ENCODE measurements at regions not wholly inside any gene's neighbourhood (a gene's known extent, or its start where the extent isn't known, plus 50 kb on each side); places are given as distances from the start of the nearest gene placed in this dataset.

DNA sequence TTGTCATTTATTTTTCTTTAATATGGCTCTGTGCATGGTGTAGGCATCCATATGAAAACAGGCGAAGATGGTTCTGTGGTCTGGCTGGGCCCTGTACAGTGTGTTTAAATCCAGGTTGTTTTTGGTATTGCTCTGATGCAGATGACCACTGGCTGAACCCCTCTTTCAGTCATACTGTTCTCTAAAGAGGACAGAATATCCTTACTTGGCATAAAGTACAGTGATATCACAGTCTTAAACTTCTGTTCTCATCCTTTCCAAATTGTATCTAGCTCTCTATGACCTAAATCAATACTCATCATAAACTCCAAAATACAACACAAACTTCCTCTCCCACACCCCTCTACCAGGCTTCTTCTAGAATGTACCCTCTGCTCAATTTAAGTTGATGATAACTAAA is 252.7 kb upstream of the FAR2 start:
- ChIA-PET CTCF (no interaction called here), POLR2A (no interaction called here)
- Histone ChIP-seq H3K27ac (ENCODE audit: extremely low read depth, low read depth, low read length) (no peak overlapping the region), H3K9me3 (ENCODE audit: control insufficient read depth, insufficient read depth, low read depth, low read length) (no peaks in the 10 kb centered on the region; the same call in 1 of the 2 replicates), H3K4me1 (ENCODE audit: control insufficient read depth, insufficient read depth, low read length) (no peaks in the 10 kb centered on the region), H3K4me3 (ENCODE audit: low read depth, low read length) (no peak overlapping the region), H3K36me3 (ENCODE audit: control insufficient read depth in 2 of 2, insufficient read depth in 1 of 2, low read length in 2 of 2) (no peaks in the 10 kb centered on the region)
- TF ChIP-seq ZFP41 (tag by site-specific recombination; IDR thresholded peaks at IDR 0.05; ENCODE audit: borderline replicate concordance) (no peak), ZBTB17 (tag by site-specific recombination; IDR thresholded peaks at IDR 0.05) (no peak), ZNF555 (tag by site-specific recombination; conservative IDR thresholded peaks at IDR 0.05) (no peak), ZNF549 (tag by site-specific recombination; IDR thresholded peaks at IDR 0.05) (no peak), GLI2 (tag by site-specific recombination; IDR thresholded peaks at IDR 0.05; ENCODE audit: borderline replicate concordance, low read depth) (no peak), ZNF2 (tag by site-specific recombination; IDR thresholded peaks at IDR 0.05) (no peak), ZNF571 (tag by site-specific recombination; IDR thresholded peaks at IDR 0.05) (no peak), ZNF544 (tag by site-specific recombination; IDR thresholded peaks at IDR 0.05) (no peak), ZNF654 (tag by site-specific recombination; IDR thresholded peaks at IDR 0.05; ENCODE audit: low read depth) (no peak), ZNF585B (tag by site-specific recombination; IDR thresholded peaks at IDR 0.05) (no peak), ZXDB (tag by site-specific recombination; IDR thresholded peaks at IDR 0.05) (no peak), ZNF146 (tag by site-specific recombination; IDR thresholded peaks at IDR 0.05) (no peak), OVOL3 (tag by site-specific recombination; IDR thresholded peaks at IDR 0.05) (no peak)
- TF ChIP-seq, protein P1, sequence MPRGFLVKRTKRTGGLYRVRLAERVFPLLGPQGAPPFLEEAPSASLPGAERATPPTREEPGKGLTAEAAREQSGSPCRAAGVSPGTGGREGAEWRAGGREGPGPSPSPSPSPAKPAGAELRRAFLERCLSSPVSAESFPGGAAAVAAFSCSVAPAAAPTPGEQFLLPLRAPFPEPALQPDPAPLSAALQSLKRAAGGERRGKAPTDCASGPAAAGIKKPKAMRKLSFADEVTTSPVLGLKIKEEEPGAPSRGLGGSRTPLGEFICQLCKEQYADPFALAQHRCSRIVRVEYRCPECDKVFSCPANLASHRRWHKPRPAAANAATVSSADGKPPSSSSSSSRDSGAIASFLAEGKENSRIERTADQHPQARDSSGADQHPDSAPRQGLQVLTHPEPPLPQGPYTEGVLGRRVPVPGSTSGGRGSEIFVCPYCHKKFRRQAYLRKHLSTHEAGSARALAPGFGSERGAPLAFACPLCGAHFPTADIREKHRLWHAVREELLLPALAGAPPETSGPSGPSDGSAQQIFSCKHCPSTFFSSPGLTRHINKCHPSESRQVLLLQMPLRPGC (tag by site-specific recombination; IDR thresholded peaks at IDR 0.05): no peak
- TF ChIP-seq, protein P2, sequence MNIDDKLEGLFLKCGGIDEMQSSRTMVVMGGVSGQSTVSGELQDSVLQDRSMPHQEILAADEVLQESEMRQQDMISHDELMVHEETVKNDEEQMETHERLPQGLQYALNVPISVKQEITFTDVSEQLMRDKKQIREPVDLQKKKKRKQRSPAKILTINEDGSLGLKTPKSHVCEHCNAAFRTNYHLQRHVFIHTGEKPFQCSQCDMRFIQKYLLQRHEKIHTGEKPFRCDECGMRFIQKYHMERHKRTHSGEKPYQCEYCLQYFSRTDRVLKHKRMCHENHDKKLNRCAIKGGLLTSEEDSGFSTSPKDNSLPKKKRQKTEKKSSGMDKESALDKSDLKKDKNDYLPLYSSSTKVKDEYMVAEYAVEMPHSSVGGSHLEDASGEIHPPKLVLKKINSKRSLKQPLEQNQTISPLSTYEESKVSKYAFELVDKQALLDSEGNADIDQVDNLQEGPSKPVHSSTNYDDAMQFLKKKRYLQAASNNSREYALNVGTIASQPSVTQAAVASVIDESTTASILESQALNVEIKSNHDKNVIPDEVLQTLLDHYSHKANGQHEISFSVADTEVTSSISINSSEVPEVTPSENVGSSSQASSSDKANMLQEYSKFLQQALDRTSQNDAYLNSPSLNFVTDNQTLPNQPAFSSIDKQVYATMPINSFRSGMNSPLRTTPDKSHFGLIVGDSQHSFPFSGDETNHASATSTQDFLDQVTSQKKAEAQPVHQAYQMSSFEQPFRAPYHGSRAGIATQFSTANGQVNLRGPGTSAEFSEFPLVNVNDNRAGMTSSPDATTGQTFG (tag by site-specific recombination; IDR thresholded peaks at IDR 0.05; ENCODE audit: borderline replicate concordance): no peak
- TF ChIP-seq, protein P3, sequence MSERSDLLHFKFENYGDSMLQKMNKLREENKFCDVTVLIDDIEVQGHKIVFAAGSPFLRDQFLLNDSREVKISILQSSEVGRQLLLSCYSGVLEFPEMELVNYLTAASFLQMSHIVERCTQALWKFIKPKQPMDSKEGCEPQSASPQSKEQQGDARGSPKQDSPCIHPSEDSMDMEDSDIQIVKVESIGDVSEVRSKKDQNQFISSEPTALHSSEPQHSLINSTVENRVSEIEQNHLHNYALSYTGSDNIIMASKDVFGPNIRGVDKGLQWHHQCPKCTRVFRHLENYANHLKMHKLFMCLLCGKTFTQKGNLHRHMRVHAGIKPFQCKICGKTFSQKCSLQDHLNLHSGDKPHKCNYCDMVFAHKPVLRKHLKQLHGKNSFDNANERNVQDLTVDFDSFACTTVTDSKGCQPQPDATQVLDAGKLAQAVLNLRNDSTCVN (tag by site-specific recombination; optimal IDR thresholded peaks at IDR 0.05): no peak

DNA sequence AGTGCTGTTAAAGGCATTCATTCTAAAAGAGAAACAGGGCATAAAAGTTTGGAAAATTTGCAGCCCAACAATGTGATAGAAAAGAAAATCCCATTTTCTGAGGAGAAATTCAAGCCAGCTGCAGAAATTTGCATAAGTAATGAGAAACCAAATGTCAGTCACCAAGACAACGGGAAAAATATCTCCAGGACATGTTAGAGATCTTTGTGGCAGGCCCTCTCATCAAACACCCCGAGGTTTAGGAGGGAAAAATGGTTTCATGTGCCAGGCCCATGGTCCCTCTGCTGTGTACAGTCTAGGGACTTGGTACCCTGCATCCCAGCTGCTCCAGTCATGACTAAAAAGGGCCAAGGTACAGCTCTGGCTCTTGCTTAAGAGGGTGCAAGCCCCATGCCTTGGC is 251.0 kb upstream of the FAR2 start:
- no peaks in the 10 kb centered on the region for H3K4me1 ChIP-seq (ENCODE audit: control insufficient read depth, insufficient read depth, low read length)
- no peak overlapping the region for H3K4me3 ChIP-seq (ENCODE audit: low read depth, low read length)
- ChIA-PET POLR2A (no interaction called here), CTCF (no interaction called here)
- H3K36me3 ChIP-seq (ENCODE audit: control insufficient read depth in 2 of 2, insufficient read depth in 1 of 2, low read length in 2 of 2): no peaks in the 10 kb centered on the region
- TF ChIP-seq OSR2 (tag by site-specific recombination; IDR thresholded peaks at IDR 0.05): no peak
- no peak for TF ChIP-seq SALL2 (tag by site-specific recombination; IDR thresholded peaks at IDR 0.05; ENCODE audit: borderline replicate concordance)
- TF ChIP-seq ZNF626 (tag by site-specific recombination; IDR thresholded peaks at IDR 0.05): no peak
- TF ChIP-seq KLF10 (tag by site-specific recombination; IDR thresholded peaks at IDR 0.05): no peak
- no peak overlapping the region for H3K27ac ChIP-seq (ENCODE audit: extremely low read depth, low read depth, low read length)
- H3K9me3 ChIP-seq (ENCODE audit: control insufficient read depth, insufficient read depth, low read depth, low read length): no peaks in the 10 kb centered on the region; the same call in 1 of the 2 replicates

All from HEK293 (cell line).